GM23338 (cell line): ENCODE measurements at regions not wholly inside any gene's neighbourhood (a gene's known extent, or its start where the extent isn't known, plus 50 kb on each side); places are given as distances from the start of the nearest gene placed in this dataset.

Source experiments
- ATAC-seq: fragments of 200-7000 bp; cut with Tn5 transposase; 3 replicates; pipeline ENCODE4 v1.9.1; 2020
- DNase-seq: peaks from one replicate; pipeline ENCODE4 v3.0.0-alpha.2; 2015; ENCODE audit warnings: low spot score
- H2AFZ ChIP-seq: fragments of 200-600 bp; sonication (generic); 2 replicates; pipeline ENCODE4 v1.8.0; 2016; ENCODE audit warnings: antibody characterized with exemption, mild to moderate bottlenecking, moderate library complexity
- H3F3A ChIP-seq: fragments of 200-600 bp; sonication (generic); replicated peaks from 2 replicates; pipeline ENCODE4 v1.8.0; 2017; ENCODE audit warnings: antibody characterized with exemption, mixed run types, low read depth
- H3K27ac ChIP-seq: fragments of 200-600 bp; sonication (generic); 2 replicates; pipeline ENCODE4 v1.6.1; 2016; ENCODE audit warnings: low read depth
- H3K27me3 ChIP-seq: fragments of 200-600 bp; sonication (generic); 2 replicates; pipeline ENCODE4 v1.8.0; 2016; ENCODE audit warnings: mild to moderate bottlenecking, mixed run types, moderate library complexity; ENCODE audit not compliant: insufficient read depth
- H3K36me3 ChIP-seq: fragments of 200-600 bp; sonication (generic); 2 replicates; pipeline ENCODE4 v1.8.0; 2016; ENCODE audit warnings: mild to moderate bottlenecking; ENCODE audit not compliant: insufficient read depth
- H3K4me1 ChIP-seq: fragments of 200-600 bp; sonication (generic); 2 replicates; pipeline ENCODE4 v1.8.0; 2016; ENCODE audit warnings: mild to moderate bottlenecking, moderate library complexity; ENCODE audit not compliant: insufficient read depth
- H3K4me2 ChIP-seq: fragments of 200-600 bp; sonication (generic); 2 replicates; pipeline ENCODE4 v1.7.1; 2017; ENCODE audit warnings: mixed run types
- H3K4me3 ChIP-seq: fragments of 200-600 bp; sonication (generic); 2 replicates; pipeline ENCODE4 v1.6.1; 2016; ENCODE audit warnings: mixed run types
- H3K79me2 ChIP-seq: fragments of 200-600 bp; sonication (generic); replicated peaks from 2 replicates; pipeline ENCODE4 v1.8.0; 2017; ENCODE audit warnings: mild to moderate bottlenecking; ENCODE audit not compliant: insufficient read depth
- H3K9me2 ChIP-seq: fragments of 200-600 bp; sonication (generic); 2 replicates; pipeline ENCODE4 v1.8.0; 2017; ENCODE audit not compliant: insufficient read depth
- H4K20me1 ChIP-seq: fragments of 200-600 bp; sonication (generic); replicated peaks from 2 replicates; pipeline ENCODE4 v1.8.0; 2017; ENCODE audit warnings: mild to moderate bottlenecking; ENCODE audit not compliant: insufficient read depth
- H3K27ac Mint-ChIP-seq: 2 replicates; pipeline ENCODE4 v1.8.0; 2020; ENCODE audit warnings: inconsistent platforms, mild to moderate bottlenecking, moderate library complexity, mixed read lengths
- H3K27me3 Mint-ChIP-seq: 3 replicates; pipeline ENCODE4 v1.8.0; 2022; ENCODE audit warnings: low read depth, mild to moderate bottlenecking, moderate library complexity, mixed read lengths, inconsistent platforms; ENCODE audit not compliant: insufficient read depth, poor library complexity
- H3K36me3 Mint-ChIP-seq: 3 replicates; pipeline ENCODE4 v1.8.0; 2021; ENCODE audit warnings: low read depth, mild to moderate bottlenecking, inconsistent platforms, moderate library complexity, mixed read lengths
- H3K4me1 Mint-ChIP-seq: 3 replicates; pipeline ENCODE4 v1.8.0; 2020; ENCODE audit warnings: mild to moderate bottlenecking, inconsistent platforms, mixed read lengths
- H3K4me3 Mint-ChIP-seq: 3 replicates; pipeline ENCODE4 v1.8.0; 2021; ENCODE audit warnings: moderate library complexity, mild to moderate bottlenecking, inconsistent platforms, mixed read lengths
- H3K9me3 Mint-ChIP-seq: 3 replicates; pipeline ENCODE4 v1.8.0; 2020; ENCODE audit warnings: moderate library complexity, mild to moderate bottlenecking, inconsistent platforms, mixed read lengths
- CREB1 ChIP-seq: fragments of 250-450 bp; sonication (Bioruptor Pico); IDR thresholded peaks from 2 replicates; pipeline ENCODE4 v1.5.0; 2020; ENCODE audit warnings: low read depth, mild to moderate bottlenecking, moderate library complexity
- CTCF ChIP-seq, 2 experiments: fragments of 200-600 bp in 1 of 2; sonication (generic) in 1 of 2; conservative IDR thresholded peaks; 2 replicates each; pipeline versions ENCODE4 v1.5.1 to v1.6.1; 2016 to 2017; ENCODE audit warnings: antibody characterized with exemption in 2 of 2, low read depth in 2 of 2, mild to moderate bottlenecking in 2 of 2, moderate library complexity in 1 of 2
- ETS1 ChIP-seq: IDR thresholded peaks from 2 replicates; pipeline ENCODE4 v1.6.1; 2016; ENCODE audit warnings: antibody characterized with exemption
- EZH2 ChIP-seq: fragments of 200-600 bp; sonication (generic); IDR thresholded peaks from one replicate; pipeline ENCODE4 v1.8.0; 2017; ENCODE audit warnings: antibody characterized with exemption, mild to moderate bottlenecking, low read depth; ENCODE audit not compliant: unreplicated experiment
- EZH2phosphoT487 ChIP-seq: fragments of 200-600 bp; sonication (generic); IDR thresholded peaks from one replicate; pipeline ENCODE4 v1.8.1; 2018; ENCODE audit warnings: antibody characterized with exemption; ENCODE audit not compliant: unreplicated experiment
- JUNB ChIP-seq: IDR thresholded peaks from one replicate; pipeline ENCODE4 v1.6.1; 2016; ENCODE audit warnings: antibody characterized with exemption; ENCODE audit not compliant: unreplicated experiment
- NANOG ChIP-seq: IDR thresholded peaks from 2 replicates; pipeline ENCODE4 v1.6.1; 2016; ENCODE audit warnings: antibody characterized with exemption, borderline replicate concordance
- POLR2AphosphoS5 ChIP-seq: IDR thresholded peaks from 2 replicates; pipeline ENCODE4 v1.6.1; 2016; ENCODE audit warnings: antibody characterized with exemption, low read depth
- REST ChIP-seq: IDR thresholded peaks from one replicate; pipeline ENCODE4 v1.6.1; 2018; ENCODE audit warnings: antibody characterized with exemption; ENCODE audit not compliant: unreplicated experiment
- STAT1 ChIP-seq: IDR thresholded peaks from one replicate; pipeline ENCODE4 v1.6.1; 2016; ENCODE audit warnings: antibody characterized with exemption; ENCODE audit not compliant: unreplicated experiment
- ZNF114 ChIP-seq: fragments of 250-450 bp; sonication (Bioruptor Pico); IDR thresholded peaks from 2 replicates; pipeline ENCODE4 v1.5.0; 2020; ENCODE audit warnings: mild to moderate bottlenecking, moderate library complexity
- ZNF331 ChIP-seq: fragments of 250-450 bp; sonication (Bioruptor Pico); IDR thresholded peaks from 2 replicates; pipeline ENCODE4 v1.5.0; 2020; ENCODE audit warnings: low read depth, mild to moderate bottlenecking, moderate library complexity
- ZNF462 ChIP-seq: fragments of 250-450 bp; sonication (Bioruptor Pico); IDR thresholded peaks from 2 replicates; pipeline ENCODE4 v1.5.0; 2020; ENCODE audit warnings: mild to moderate bottlenecking, moderate library complexity

GRCh38 chr12:38162013-38162412, 154.6 kb upstream of the ALG10B start:
- peaks cover 35% of the 10 kb centered on the region for H3K36me3 Mint-ChIP-seq
- no peaks in the 10 kb centered on the region for H3F3A ChIP-seq
- H3K4me3 Mint-ChIP-seq = no peak overlapping the region
- TF ChIP-seq REST (no peak), EZH2phosphoT487 (no peak), ETS1 (no peak), ZNF331 (CRISPR knock-in tag) (no peak), NANOG (no peak), ZNF462 (CRISPR knock-in tag) (no peak), CREB1 (CRISPR knock-in tag) (no peak), CTCF (conservative IDR thresholded peaks at IDR 0.05; ENCODE audit: low read depth in 2 of 2) (no peak), ZNF114 (CRISPR knock-in tag) (no peak), STAT1 (no peak), JUNB (no peak), POLR2AphosphoS5 (no peak), EZH2 (no peak)
- DNase-seq (no peak), ATAC-seq (no peak)
- no peaks in the 10 kb centered on the region for H3K36me3 ChIP-seq
- H3K4me1 ChIP-seq = no peaks in the 10 kb centered on the region
- no peak overlapping the region for H3K27ac ChIP-seq
- no peaks in the 10 kb centered on the region for H3K9me2 ChIP-seq
- no peaks in the 10 kb centered on the region for H4K20me1 ChIP-seq
- H3K27ac Mint-ChIP-seq = no peak overlapping the region
- no peaks in the 10 kb centered on the region for H3K79me2 ChIP-seq
- peaks cover 5% of the 10 kb centered on the region for H3K27me3 Mint-ChIP-seq
- H3K27me3 ChIP-seq = no peaks in the 10 kb centered on the region
- H3K4me3 ChIP-seq = no peak overlapping the region
- no peak overlapping the region for H3K4me2 ChIP-seq
- H3K9me3 Mint-ChIP-seq = peaks cover 96% of the 10 kb centered on the region
- H2AFZ ChIP-seq = no peak overlapping the region
- no peaks in the 10 kb centered on the region for H3K4me1 Mint-ChIP-seq
